ENCODE measurements at regions not wholly inside any gene's neighbourhood (a gene's known extent, or its start where the extent isn't known, plus 50 kb on each side); places are given as distances from the start of the nearest gene placed in this dataset.

DNA sequence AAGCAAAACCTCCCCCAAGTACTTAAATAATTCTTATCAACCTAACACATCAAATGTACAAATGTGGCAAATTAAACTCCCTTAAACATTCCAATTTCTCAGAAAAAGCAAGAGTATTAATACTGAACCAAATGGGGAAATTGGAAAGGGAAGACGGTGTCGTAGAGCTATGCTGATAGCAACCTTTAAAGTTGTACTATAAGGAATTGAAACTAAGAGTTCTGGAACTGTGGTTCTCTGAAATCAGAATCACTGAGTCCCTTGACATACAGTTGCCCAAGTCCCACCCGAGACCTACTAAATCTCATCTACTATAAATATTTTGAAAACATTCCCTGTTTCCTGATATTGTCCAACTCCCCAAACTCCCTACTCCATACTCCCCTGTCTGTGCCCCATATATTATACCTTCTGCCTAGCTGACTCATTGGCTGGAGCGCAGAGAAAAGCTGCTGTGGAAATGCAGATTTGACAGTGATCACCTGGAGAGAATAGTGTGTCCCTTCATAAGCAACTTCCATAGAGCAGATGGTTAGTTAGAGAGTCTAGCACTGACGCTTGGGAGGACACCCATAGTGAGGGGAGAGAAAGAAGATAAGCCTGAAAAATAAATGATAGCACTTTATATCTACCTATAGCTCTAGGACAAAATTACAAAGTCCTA lies 51.4 kb upstream of the ITM2B start:
- H3K9me3 Mint-ChIP-seq, result no peaks in the 10 kb centered on the region
- no peak overlapping the region for H3K4me3 Mint-ChIP-seq
- ATAC-seq (no peak), DNase-seq (no peak)
- no peaks in the 10 kb centered on the region for H3K27me3 Mint-ChIP-seq (ENCODE audit: low read depth)
- no peaks in the 10 kb centered on the region for H3K36me3 Mint-ChIP-seq (ENCODE audit: insufficient read depth)
- H3K4me1 Mint-ChIP-seq (ENCODE audit: low read depth), result peaks cover 37% of the 10 kb centered on the region

DNA sequence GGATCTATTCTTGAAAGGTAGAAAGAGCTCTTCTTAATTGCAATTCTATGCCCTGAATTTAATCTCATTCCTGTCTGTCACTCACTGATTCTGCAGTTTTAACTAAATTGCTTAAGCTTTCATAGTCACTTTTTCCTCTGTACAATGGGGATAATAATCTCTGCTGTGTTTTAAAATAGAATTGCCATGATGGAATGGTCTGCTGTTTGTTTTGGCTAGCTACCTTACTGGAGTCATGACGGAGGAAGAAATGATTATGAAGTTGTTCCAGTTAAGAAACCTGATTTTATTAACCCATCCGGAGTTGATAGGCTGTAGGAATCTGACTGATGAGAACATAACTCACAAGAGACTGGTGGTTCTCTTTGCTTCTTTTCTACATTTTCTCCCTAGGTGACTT lies 54.9 kb upstream of the ITM2B start:
- no peak for ATAC-seq
- H3K4me1 Mint-ChIP-seq (ENCODE audit: low read depth), result peaks cover 13% of the 10 kb centered on the region
- no peaks in the 10 kb centered on the region for H3K36me3 Mint-ChIP-seq (ENCODE audit: insufficient read depth)
- H3K4me3 Mint-ChIP-seq, result no peak overlapping the region
- DNase-seq, result no peak
- no peaks in the 10 kb centered on the region for H3K9me3 Mint-ChIP-seq
- H3K27me3 Mint-ChIP-seq (ENCODE audit: low read depth), result no peaks in the 10 kb centered on the region

DNA sequence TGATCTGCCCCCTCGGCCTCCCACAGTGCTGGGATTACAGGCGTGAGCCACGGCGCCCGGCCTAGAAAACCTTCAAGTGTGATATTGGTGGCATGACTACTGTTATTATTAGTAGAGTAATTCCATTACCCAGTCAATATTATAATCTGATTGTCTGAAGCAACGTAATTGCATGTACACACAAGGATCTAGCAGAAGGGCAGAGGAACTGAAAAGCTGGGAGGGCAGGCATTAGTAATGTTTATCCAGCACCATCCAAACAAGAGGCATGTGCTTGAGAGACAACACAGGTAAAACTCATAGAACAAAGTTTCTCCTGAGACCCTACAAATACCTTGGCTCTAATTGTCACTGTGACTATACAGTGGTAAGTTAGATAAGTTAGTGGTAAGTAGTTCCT lies 56.2 kb upstream of the ITM2B start:
- Mint-ChIP-seq H3K27me3 (ENCODE audit: low read depth) (no peaks in the 10 kb centered on the region), H3K9me3 (no peaks in the 10 kb centered on the region)
- no peak for ATAC-seq

GRCh38 chr13:48175185-48175584 lies 57.8 kb upstream of the ITM2B start:
- DNase-seq, result no peak
- Mint-ChIP-seq H3K9me3 (no peaks in the 10 kb centered on the region), H3K4me1 (ENCODE audit: low read depth) (no peaks in the 10 kb centered on the region), H3K4me3 (no peak overlapping the region), H3K36me3 (ENCODE audit: insufficient read depth) (no peaks in the 10 kb centered on the region), H3K27me3 (ENCODE audit: low read depth) (no peaks in the 10 kb centered on the region)
- no peak for ATAC-seq

More for the DNA sequence above, 56.2 kb upstream of the ITM2B start:
- DNase-seq, result no peak
- Mint-ChIP-seq H3K4me1 (ENCODE audit: low read depth) (peaks cover 5% of the 10 kb centered on the region), H3K36me3 (ENCODE audit: insufficient read depth) (no peaks in the 10 kb centered on the region), H3K4me3 (no peak overlapping the region)

DNA sequence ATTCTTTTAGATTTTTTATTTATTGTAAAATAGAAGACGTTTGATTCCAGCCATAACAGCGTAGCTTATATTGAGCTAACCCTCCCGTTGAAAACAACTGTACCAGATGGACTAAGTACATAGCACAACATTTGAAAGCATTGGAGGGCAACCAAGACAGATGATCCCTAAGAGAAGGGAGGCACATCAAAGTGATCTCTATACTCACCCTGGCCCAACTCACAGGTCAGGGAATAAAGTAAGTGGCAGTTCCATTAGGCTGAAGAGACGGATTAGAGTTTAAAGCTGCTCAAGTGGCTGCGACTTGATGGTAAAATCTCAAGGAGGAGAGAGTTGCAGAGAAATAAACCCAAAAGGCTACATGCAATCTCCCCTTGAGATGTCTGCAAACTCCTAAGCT lies 65.1 kb upstream of the ITM2B start:
- Mint-ChIP-seq H3K9me3 (no peaks in the 10 kb centered on the region), H3K36me3 (ENCODE audit: insufficient read depth) (no peaks in the 10 kb centered on the region)

DNA sequence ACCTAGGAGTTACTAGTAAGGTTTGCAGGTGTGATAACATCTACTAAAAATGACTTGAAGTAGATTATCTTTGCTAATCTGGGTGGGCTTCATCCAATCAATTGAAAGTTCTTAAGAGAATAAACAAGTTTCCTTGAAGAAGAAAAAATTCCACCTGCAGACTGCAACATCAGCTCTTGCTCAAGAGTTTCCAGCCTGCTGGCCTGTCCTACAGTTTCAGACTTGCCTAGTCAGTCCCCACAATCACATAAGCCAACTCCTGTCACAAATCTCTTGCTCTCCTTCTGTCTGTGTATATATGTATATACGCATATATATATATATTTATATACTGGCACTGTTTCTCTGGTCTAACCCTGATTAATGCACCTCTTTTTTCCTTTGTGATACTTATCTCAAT lies 67.3 kb upstream of the ITM2B start:
- no peaks in the 10 kb centered on the region for H3K36me3 Mint-ChIP-seq (ENCODE audit: insufficient read depth)
- no peaks in the 10 kb centered on the region for H3K27me3 Mint-ChIP-seq (ENCODE audit: low read depth)
- no peak overlapping the region for H3K4me3 Mint-ChIP-seq
- no peaks in the 10 kb centered on the region for H3K9me3 Mint-ChIP-seq
- no peak for DNase-seq
- no peak for ATAC-seq
- H3K4me1 Mint-ChIP-seq (ENCODE audit: low read depth), result peaks cover 15% of the 10 kb centered on the region

More for the DNA sequence above, 65.1 kb upstream of the ITM2B start:
- no peak for DNase-seq
- Mint-ChIP-seq H3K4me3 (no peak overlapping the region), H3K27me3 (ENCODE audit: low read depth) (no peaks in the 10 kb centered on the region), H3K4me1 (ENCODE audit: low read depth) (no peaks in the 10 kb centered on the region)
- ATAC-seq, result no peak

GRCh38 chr13:48165063-48165462 lies 67.9 kb upstream of the ITM2B start:
- Mint-ChIP-seq H3K27me3 (ENCODE audit: low read depth) (no peaks in the 10 kb centered on the region), H3K4me3 (no peak overlapping the region), H3K9me3 (no peaks in the 10 kb centered on the region), H3K36me3 (ENCODE audit: insufficient read depth) (no peaks in the 10 kb centered on the region), H3K4me1 (ENCODE audit: low read depth) (peaks cover 22% of the 10 kb centered on the region)
- ATAC-seq (no peak), DNase-seq (no peak)

- no peaks in the 10 kb centered on the region for H3K9me3 Mint-ChIP-seq
- no peaks in the 10 kb centered on the region for H3K27me3 Mint-ChIP-seq (ENCODE audit: low read depth)
- no peak overlapping the region for H3K4me3 Mint-ChIP-seq
- H3K36me3 Mint-ChIP-seq (ENCODE audit: insufficient read depth), result no peaks in the 10 kb centered on the region
- DNase-seq, result no peak
- H3K4me1 Mint-ChIP-seq (ENCODE audit: low read depth), result peaks cover 38% of the 10 kb centered on the region
- ATAC-seq, result no peak
Measured at GRCh38 chr13:48163061-48163460, 68.2 kb upstream of the MED4 start.

DNA sequence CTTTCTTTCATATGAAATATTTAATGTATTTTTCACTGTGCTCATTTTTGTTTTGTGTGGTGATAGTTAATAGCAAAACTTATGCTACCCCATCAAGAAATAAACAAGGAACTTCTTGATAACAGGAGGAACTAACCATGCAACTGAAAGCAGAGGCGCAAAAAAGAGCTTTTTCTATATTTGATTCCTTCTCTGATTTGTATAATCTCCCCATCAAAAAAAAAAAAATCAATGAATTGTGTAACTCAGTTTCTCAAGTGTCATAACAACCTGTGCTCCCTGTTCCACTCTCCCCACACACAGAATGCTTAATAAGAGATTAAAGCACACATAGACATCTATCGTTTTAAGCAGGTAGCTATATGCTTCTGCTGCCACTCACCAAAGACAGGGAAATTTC lies 67.3 kb upstream of the MED4 start:
- no peaks in the 10 kb centered on the region for H3K36me3 Mint-ChIP-seq (ENCODE audit: insufficient read depth)
- H3K4me3 Mint-ChIP-seq, result no peak overlapping the region
- DNase-seq, result no peak
- H3K9me3 Mint-ChIP-seq, result no peaks in the 10 kb centered on the region
- H3K27me3 Mint-ChIP-seq (ENCODE audit: low read depth), result no peaks in the 10 kb centered on the region
- peaks cover 39% of the 10 kb centered on the region for H3K4me1 Mint-ChIP-seq (ENCODE audit: low read depth)
- no peak for ATAC-seq

- ATAC-seq (no peak), DNase-seq (no peak)
- Mint-ChIP-seq H3K9me3 (no peaks in the 10 kb centered on the region), H3K4me3 (no peak overlapping the region), H3K27me3 (ENCODE audit: low read depth) (no peaks in the 10 kb centered on the region), H3K4me1 (ENCODE audit: low read depth) (peaks cover 42% of the 10 kb centered on the region), H3K36me3 (ENCODE audit: insufficient read depth) (no peaks in the 10 kb centered on the region)
Measured at GRCh38 chr13:48161530-48162179, 66.8 kb upstream of the MED4 start.

- H3K36me3 Mint-ChIP-seq (ENCODE audit: insufficient read depth), result no peaks in the 10 kb centered on the region
- peaks cover 52% of the 10 kb centered on the region for H3K4me1 Mint-ChIP-seq (ENCODE audit: low read depth)
- H3K4me3 Mint-ChIP-seq, result no peak overlapping the region
- no peaks in the 10 kb centered on the region for H3K9me3 Mint-ChIP-seq
- ATAC-seq (no peak), DNase-seq (no peak)
- H3K27me3 Mint-ChIP-seq (ENCODE audit: low read depth), result no peaks in the 10 kb centered on the region
Measured at GRCh38 chr13:48160606-48161278, 65.8 kb upstream of the MED4 start.

DNA sequence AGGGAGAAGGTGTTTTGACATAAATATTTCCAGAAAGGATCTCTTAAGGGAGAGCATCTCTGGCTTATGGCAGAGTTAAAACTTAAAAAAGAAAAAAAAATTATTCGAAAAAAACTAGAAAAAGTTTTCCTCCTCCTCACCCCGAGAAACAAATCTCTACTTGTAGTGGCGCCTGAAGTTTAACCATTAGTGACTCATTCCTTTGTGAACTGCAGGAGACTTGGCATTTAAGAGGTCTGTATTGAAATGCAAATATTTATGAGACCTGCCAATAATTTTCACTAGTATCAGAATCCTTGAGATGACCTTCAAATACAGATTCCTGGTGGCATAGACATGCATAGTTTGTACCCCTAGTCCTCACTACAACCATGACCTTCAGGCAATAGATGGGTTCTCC lies 64.9 kb upstream of the MED4 start:
- Mint-ChIP-seq H3K4me1 (ENCODE audit: low read depth) (peaks cover 61% of the 10 kb centered on the region), H3K36me3 (ENCODE audit: insufficient read depth) (no peaks in the 10 kb centered on the region), H3K9me3 (no peaks in the 10 kb centered on the region)

GRCh38 chr13:48159401-48159800 lies 64.5 kb upstream of the MED4 start:
- no peak for DNase-seq
- ATAC-seq, result no peak
- H3K27me3 Mint-ChIP-seq (ENCODE audit: low read depth), result no peaks in the 10 kb centered on the region
- peaks cover 65% of the 10 kb centered on the region for H3K4me1 Mint-ChIP-seq (ENCODE audit: low read depth)
- H3K9me3 Mint-ChIP-seq, result no peaks in the 10 kb centered on the region
- no peaks in the 10 kb centered on the region for H3K36me3 Mint-ChIP-seq (ENCODE audit: insufficient read depth)
- no peak overlapping the region for H3K4me3 Mint-ChIP-seq

More for the DNA sequence above, 64.9 kb upstream of the MED4 start:
- DNase-seq (no peak), ATAC-seq (no peak)
- H3K27me3 Mint-ChIP-seq (ENCODE audit: low read depth), result no peaks in the 10 kb centered on the region
- H3K4me3 Mint-ChIP-seq, result no peak overlapping the region

- no peak for ATAC-seq
- H3K4me1 Mint-ChIP-seq (ENCODE audit: low read depth), result peaks cover 70% of the 10 kb centered on the region
- H3K36me3 Mint-ChIP-seq (ENCODE audit: insufficient read depth), result no peaks in the 10 kb centered on the region
Measured at GRCh38 chr13:48158915-48159314, 64.0 kb upstream of the MED4 start.

GRCh38 chr13:48158290-48158689 lies 63.4 kb upstream of the MED4 start:
- Mint-ChIP-seq H3K9me3 (no peaks in the 10 kb centered on the region), H3K4me3 (peak overlapping the region; percentile 44), H3K36me3 (ENCODE audit: insufficient read depth) (no peaks in the 10 kb centered on the region), H3K4me1 (ENCODE audit: low read depth) (peaks cover 76% of the 10 kb centered on the region), H3K27me3 (ENCODE audit: low read depth) (no peaks in the 10 kb centered on the region)
- ATAC-seq (no peak), DNase-seq (no peak)

More at GRCh38 chr13:48158915-48159314, 64.0 kb upstream of the MED4 start:
- DNase-seq, result no peak
- no peaks in the 10 kb centered on the region for H3K9me3 Mint-ChIP-seq
- H3K27me3 Mint-ChIP-seq (ENCODE audit: low read depth), result no peaks in the 10 kb centered on the region
- no peak overlapping the region for H3K4me3 Mint-ChIP-seq
